ENCODE measurements at regions not wholly inside any gene's neighbourhood (a gene's known extent, or its start where the extent isn't known, plus 50 kb on each side); places are given as distances from the start of the nearest gene placed in this dataset.

DNA sequence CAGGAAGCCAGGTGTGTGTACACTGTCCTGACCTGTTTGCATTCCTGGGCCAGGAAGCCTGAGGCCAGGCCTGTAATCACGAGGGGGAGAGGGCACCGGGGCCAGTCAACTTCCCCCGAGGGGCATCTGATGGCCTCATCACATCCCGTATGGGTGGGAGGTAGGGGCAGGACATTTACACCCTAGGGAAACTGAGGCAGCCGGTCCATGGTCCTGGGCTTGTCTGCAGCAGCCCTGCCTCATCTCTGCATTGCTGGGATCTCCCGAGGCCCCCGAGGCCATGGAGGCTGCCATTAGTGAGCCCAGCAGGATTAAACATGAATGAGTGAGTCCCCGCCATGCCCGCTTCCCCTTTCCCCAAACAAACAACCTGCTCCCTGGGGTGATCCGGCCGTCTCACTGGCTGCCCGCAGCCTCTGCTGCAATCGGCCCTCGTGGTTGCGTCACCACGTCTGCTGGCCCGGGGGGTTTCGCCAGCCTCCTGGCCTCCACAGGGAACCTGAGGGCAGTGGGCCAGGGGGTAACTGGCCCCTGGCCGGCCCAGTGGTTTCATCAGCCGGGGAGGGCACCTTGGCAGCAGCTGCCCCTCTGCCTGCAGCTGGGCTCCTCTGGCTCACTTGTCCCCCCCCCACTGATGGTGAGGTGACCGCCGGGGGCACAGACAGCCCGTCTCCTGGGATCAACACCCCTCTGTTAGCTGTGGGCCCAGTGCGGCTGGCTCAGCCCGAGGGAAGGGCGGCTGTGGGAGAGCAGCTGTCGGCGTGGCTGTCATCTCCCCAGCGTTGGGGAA is 88.3 kb upstream of the GSE1 start:
- peak; percentile 38 for DNase-seq (ENCODE audit: low read depth)
- no peak for TF ChIP-seq CTCF (IDR thresholded peaks at IDR 0.05; ENCODE audit: low read depth, low read length, missing control alignments)
- H3K4me3 ChIP-seq (ENCODE audit: low read depth, low read length) = no peak overlapping the region
- in situ Hi-C loops (cut with HindIII; ENCODE audit: low sequenced_read_pairs) = no loop called here

DNA sequence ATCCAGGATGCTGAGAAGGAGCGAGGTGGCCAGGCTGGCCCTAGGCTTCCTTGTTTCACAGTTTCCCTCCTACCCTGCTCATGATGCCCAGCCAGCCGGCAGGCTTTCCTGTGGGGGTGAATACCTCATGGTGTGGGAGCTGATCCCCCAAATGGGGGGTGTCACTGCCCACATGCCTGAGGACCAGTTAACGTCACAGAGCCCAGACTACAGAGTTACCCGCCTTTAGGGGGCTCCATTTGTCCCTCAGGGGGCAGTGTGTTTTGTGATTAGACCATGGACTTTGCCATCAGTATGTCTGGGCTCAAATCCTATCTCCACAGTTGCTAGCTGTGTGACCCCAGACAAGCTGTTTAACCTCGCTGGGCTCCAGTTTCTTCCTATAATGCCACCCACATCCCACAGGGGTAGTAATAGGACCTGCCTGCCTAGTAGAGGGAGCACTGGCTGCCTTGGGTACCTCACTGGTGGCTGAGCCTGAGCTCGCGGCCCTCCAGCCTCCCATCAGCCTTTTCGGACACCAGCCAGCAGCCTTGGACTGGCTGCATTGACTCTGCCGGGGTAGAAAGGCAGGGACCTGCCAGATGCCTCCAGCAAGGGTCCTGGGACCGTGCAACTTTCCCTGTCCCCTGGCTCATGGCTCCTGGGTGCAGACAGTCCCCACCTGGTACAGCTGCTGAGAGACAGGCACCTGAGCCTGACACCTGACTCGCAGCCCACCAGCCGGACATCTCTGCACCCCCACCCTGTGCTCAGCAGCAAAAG is 87.5 kb upstream of the GSE1 start:
- in situ Hi-C loops (cut with HindIII; ENCODE audit: low sequenced_read_pairs) = no loop called here
- no peak for TF ChIP-seq CTCF (IDR thresholded peaks at IDR 0.05; ENCODE audit: low read depth, low read length, missing control alignments)
- no peak for DNase-seq (ENCODE audit: low read depth)
- no peak overlapping the region for H3K4me3 ChIP-seq (ENCODE audit: low read depth, low read length)

- H3K4me3 ChIP-seq (ENCODE audit: low read depth, low read length) = no peak overlapping the region
- in situ Hi-C loops (cut with HindIII; ENCODE audit: low sequenced_read_pairs) = no loop called here
- no peak for TF ChIP-seq CTCF (IDR thresholded peaks at IDR 0.05; ENCODE audit: low read depth, low read length, missing control alignments)
- no peak for DNase-seq (ENCODE audit: low read depth)
Observed at GRCh38 chr16:85526185-85526974, 86.7 kb upstream of the GSE1 start.

DNA sequence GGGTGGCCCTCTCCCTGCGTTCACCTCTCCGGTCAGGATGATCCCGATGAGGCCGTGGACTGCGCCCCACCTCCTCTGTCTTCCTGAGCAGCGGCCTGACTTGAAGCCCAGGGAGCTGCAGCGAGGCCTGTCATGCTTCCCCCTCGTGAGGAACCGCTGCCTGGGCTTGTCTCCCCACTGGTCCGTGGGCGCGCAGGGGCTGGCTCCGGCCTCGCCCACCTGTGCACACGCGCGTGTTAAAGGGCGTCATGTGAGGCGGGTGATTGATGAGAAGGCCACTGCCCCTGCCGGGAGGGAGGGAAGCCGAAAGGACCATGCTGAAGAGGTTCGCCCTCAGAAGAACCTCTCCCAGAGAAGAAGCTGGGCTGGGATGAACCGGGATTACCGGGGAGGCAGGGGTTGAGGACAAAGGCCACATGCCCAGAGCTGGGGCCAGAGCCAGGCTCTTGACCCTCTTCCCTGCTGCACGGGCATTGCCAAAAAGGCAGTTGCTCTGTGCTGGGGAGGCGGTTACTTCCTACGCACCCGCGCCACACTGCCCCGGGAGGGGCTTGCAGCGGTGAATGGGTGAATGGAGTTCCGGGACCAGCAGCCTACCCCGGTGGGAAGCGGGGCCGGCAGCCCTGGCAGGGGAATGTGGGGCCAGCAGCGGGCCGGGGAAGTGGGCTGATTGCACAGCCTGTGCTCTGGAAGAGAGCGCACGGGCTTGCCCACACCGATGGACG is 85.9 kb upstream of the GSE1 start:
- no peak overlapping the region for H3K4me3 ChIP-seq (ENCODE audit: low read depth, low read length)
- no peak for TF ChIP-seq CTCF (IDR thresholded peaks at IDR 0.05; ENCODE audit: low read depth, low read length, missing control alignments)
- in situ Hi-C loops (cut with HindIII; ENCODE audit: low sequenced_read_pairs) = no loop called here
- no peak for DNase-seq (ENCODE audit: low read depth)

GRCh38 chr16:85527767-85528297 is 85.3 kb upstream of the GSE1 start:
- no peak for TF ChIP-seq CTCF (IDR thresholded peaks at IDR 0.05; ENCODE audit: low read depth, low read length, missing control alignments)
- H3K4me3 ChIP-seq (ENCODE audit: low read depth, low read length) = no peak overlapping the region
- in situ Hi-C loops (cut with HindIII; ENCODE audit: low sequenced_read_pairs) = no loop called here
- DNase-seq (ENCODE audit: low read depth) = no peak
